Skin of body (tissue), 1 donor: ENCODE measurements at regions not wholly inside any gene's neighbourhood (a gene's known extent, or its start where the extent isn't known, plus 50 kb on each side); places are given as distances from the start of the nearest gene placed in this dataset.
"Not testable (repeated sequence)": the region's sequence is repeated elsewhere in the genome, so short reads cannot be mapped to it uniquely, and the experiment has no call there.

ENCODE experiments used
- DNase-seq: peaks from one replicate; lab custom pipeline; 2025; lab: John Stamatoyannopoulos, UW

- no peak for DNase-seq
These were observed 185.2 kb upstream of the CFAP20DC start for GRCh38 chr3:59234884-59235633.

DNA sequence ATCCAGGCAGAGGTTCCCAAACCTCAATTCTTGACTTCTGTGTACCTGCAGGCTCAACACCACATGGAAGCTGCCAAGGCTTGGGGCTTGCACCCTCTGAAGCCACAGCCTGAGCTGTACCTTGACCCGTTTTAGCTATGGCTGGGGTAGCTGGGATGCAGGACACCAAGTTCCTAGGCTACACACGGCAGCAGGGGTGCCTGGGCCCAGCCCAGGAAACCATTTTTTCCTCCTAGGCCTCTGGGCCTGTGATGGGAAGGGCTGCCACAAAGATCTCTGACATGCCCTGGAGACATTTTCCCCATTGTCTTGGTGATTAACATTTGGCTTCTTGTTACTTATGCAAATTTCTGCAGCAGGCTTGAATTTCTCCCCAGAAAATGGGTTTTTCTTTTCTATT is 180.6 kb upstream of the CFAP20DC start:
- not testable (repeated sequence) for DNase-seq

- DNase-seq, result no peak
These were observed 164.0 kb upstream of the CFAP20DC start for GRCh38 chr3:59213860-59214259.

GRCh38 chr3:59212128-59212779 is 162.4 kb upstream of the CFAP20DC start:
- no peak for DNase-seq

DNA sequence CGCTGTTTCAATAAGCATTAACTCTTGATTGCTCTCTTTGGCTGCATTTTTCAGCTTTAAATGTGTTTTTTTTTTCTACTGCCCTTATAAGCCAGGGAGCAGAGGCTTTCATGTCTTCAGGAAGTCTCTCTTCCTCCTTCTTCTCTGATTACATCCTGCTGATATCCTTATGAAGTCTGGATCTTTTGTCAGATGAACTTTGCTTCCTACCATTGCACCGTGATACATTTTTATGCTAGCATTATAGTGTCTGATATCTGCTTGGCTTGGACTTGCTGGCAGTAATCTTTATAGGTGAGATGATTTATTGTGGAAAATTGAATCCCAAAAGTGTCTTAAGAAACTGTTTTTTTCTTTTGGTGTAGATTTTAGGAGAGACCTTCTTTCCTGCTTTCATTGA is 160.4 kb upstream of the CFAP20DC start:
- no peak for DNase-seq

DNA sequence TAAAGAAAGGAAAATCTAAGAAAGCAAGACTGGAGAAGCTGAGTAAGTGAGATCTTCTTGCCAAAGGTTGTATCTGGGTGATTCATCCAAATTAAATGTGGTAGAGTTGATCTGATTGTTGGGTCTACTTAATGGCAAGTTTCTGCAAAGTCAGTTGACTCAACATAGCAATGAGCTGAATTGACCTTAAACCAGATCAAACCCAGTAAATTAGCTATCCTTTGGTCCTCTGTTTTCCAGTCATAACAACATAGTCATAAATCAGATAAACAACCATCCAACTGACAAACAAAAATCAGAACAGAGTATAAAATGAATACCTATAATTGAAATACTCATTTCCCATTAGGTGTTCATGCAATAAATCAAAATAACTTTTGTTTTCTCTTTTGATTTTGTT is 142.6 kb upstream of the CFAP20DC start:
- no peak for DNase-seq

DNA sequence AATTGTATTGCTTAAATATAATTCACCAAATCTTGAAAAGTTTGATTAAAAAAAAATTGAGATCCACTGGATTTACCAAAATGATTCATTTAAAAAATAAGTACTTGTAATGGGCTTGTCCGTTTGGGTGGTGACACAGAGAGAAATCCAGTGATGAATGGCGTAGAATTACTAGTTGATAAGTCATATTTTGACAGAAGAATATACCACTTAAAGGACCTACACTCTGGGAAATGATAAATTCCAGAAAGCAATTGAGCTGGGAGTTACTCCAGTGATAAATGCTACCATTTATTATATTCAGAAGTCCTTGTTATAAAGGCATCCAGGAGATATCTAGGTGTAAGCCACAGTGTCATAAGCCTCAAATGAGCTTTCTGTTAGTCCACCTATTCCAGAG is 141.8 kb upstream of the CFAP20DC start:
- no peak for DNase-seq

DNA sequence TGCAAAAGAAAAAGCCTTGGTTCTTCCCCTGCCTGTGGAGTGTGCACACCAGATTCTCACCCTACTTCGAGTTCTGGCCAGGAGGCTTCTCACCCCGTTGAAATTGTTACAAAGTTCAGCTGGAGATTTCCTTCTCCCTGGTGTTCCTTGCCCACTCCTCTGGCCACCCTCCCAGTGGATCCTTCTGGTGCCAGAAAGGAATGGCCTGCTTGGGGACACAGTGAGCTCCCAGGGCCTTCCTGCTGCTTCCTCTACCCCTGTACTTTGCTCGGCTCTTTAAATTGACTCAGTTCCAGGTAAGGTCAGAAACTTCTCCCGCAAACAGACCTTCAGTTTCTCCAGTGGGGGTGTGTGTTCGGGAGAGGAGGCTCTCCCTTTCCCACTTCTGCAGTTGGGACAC is 140.1 kb upstream of the CFAP20DC start:
- DNase-seq, result no peak

DNA sequence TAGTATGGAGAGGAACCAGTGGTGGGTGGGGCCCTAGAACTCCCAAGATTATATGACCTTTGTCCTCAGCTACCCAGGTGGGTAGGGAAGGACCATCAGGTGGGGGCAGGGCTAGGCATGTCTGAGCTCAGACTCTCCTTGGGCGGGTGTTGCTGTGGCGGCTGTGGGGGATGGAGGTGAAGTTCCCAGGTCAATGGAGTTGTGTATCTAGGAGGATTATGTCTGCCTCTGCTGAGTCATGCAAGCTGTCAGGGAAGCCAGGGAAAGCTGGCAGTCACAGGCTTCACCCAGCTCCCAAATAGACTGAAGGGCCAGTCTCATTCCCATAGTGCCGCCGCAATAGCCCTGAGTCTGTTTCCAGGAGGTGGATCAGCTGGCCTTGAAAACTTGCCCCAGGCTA is 139.7 kb upstream of the CFAP20DC start:
- DNase-seq, result no peak

GRCh38 chr3:59186725-59187124 is 136.9 kb upstream of the CFAP20DC start:
- DNase-seq, result no peak

DNA sequence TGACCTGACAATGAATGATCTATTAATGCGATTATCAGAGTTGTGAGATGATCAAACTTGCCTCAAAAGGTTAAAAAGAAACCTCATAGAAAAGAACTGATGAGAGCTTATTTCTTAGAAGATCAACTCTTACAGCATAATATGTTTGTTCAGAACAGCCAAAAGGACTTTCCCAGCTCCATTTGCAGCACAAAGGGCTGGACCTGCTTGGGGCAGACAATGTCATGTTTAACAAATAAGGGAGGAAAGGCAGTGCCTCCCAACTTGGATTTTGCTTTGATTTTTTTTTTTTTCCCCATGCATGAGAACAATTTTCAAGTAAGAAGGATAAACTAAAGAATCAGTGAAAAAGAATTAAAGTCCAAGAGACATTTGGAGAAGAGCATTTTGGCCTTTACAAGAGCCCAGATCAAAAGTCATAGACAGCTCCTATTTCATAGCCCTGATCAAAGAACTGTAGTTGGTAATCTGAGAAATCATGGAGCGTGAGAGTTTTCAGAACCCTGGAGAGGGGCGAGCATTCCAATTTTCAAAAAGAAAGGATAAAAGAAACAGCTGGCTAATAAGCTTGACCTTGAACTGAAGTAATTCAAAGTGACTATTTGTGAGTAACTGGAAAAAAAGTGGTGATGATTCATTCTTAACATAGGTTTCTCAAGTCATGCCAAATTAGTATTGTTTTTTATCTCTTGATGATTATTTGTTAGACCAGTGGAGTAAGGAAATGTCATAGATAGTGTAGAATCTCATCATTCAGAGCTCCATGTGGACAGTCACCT is 136.0 kb upstream of the CFAP20DC start:
- no peak for DNase-seq

GRCh38 chr3:59180006-59180405 is 130.2 kb upstream of the CFAP20DC start:
- DNase-seq, result no peak

GRCh38 chr3:59178698-59179097 is 128.9 kb upstream of the CFAP20DC start:
- DNase-seq, result no peak

DNA sequence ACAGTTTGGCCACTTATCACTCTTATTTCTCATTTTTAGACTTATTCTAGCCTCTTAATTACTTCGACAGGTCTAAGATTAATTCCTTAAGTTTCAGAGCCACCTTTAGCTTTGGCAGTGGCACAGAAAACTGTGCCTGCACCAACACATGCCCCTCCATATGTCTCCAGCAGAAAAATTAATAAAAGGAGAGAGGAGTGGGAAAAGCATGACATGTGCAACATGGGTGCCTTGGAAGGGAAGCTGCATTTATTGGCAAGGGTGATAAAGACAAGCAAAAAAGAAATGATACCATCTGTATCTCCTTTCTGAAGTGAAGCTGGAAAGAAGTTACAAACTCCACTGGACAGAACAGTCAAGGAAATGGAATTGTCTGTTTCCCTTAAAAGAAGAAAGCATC is 121.7 kb upstream of the CFAP20DC start:
- no peak for DNase-seq

GRCh38 chr3:59170166-59170565 is 120.3 kb upstream of the CFAP20DC start:
- DNase-seq, result not testable (repeated sequence)

- no peak for DNase-seq
These were observed 117.9 kb upstream of the CFAP20DC start for GRCh38 chr3:59167756-59168155.

GRCh38 chr3:59163953-59164352 is 114.1 kb upstream of the CFAP20DC start:
- no peak for DNase-seq

DNA sequence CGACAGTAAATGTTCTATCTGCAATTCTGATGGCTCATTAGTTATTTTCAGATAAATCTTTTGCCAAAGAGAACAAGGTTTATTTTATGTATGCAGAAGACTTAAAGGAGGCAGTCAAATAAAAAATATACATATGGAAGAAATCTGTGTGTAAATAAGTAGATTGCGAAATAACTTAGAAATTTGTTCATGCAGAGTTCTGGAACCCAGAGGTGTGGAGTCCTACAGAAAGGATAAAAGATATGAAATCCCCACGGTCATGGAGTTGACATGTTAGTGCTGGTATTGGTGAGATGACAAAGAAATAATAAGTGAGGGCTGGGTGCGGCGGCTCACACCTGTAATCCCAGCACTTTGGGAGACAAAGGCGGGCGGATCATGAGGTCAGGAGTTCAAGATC is 111.2 kb upstream of the CFAP20DC start:
- no peak for DNase-seq

DNA sequence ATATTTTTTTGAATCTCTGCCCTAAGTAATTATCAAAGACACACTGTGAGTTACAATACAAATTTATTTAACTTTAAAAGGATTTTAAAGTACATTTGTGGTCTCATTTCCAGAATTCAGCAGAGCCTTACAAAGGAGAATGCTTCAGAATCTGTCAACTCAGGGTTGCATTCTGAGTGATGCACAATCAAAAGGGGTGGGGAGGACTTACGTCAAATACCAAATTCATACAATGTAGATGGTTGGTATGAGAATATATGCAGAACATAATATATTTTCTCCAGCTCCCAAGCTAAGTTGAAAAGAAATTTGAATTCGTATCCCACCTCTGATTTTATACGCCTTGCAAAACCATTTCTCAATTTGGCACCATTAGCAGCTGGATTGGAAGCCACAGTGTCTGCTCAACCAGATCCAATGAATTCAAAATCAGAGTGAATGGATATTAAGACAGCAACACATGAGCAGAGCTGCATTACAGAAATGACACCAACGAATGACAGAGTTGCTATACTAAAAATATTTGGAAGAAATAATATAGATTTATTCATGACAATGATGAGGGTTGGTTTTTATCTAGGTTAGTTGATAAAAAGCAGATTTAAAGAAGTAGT is 110.4 kb upstream of the CFAP20DC start:
- DNase-seq, result no peak

DNA sequence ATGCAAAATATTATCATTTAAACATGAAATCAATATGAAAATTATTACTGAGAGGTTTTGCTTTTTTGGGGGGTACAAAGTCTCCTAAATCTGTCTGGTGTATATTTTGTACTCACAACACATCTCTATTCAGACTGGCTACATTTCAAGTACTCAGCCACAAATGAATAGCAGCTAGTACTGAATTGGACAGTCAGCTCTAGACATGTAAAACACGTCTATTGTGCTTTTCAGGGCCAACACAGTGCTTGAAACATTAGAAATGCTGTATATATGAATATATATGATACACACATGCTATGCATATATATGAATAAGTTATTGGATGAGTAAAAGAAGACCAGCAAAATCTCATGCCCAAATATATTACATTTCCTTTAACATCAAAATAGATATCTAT is 103.8 kb upstream of the CFAP20DC start:
- no peak for DNase-seq

GRCh38 chr3:59152943-59153342 is 103.1 kb upstream of the CFAP20DC start:
- DNase-seq, result no peak

DNA sequence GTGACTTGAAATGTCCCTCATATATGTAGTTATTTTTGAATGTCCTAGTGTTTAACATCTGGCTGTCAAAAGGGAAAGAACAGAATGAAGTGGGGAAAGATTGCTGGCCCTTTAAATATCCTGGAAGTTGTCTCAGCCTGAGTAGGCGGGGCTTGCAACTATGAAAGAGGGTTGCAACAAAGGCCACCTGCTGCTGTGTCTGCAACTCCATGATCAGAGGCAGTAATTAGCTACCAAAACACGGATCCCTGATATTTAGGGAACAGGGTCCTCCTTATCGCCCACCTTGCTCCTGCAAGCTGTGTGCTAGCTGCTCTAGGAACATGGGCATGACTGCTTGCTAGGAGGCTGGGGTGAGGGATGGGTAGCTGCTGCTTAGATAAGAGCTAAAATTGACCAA is 100.2 kb upstream of the CFAP20DC start:
- no peak for DNase-seq
